HG03342 (cell line): ENCODE measurements at regions not wholly inside any gene's neighbourhood (a gene's known extent, or its start where the extent isn't known, plus 50 kb on each side); places are given as distances from the start of the nearest gene placed in this dataset.
"Not testable (repeated sequence)": the region's sequence is repeated elsewhere in the genome, so short reads cannot be mapped to it uniquely, and the experiment has no call there.

Experiments used
- ATAC-seq: cut with Tn5 transposase; IDR thresholded peaks from one replicate; pipeline ENCODE4 v1.9.1; 2021; ENCODE audit warnings: mild to moderate bottlenecking, moderate library complexity; ENCODE audit not compliant: unreplicated experiment

- not testable (repeated sequence) for ATAC-seq
Observed at GRCh38 chr2:56606086-56606485, 422.3 kb downstream of the CCDC85A start.

DNA sequence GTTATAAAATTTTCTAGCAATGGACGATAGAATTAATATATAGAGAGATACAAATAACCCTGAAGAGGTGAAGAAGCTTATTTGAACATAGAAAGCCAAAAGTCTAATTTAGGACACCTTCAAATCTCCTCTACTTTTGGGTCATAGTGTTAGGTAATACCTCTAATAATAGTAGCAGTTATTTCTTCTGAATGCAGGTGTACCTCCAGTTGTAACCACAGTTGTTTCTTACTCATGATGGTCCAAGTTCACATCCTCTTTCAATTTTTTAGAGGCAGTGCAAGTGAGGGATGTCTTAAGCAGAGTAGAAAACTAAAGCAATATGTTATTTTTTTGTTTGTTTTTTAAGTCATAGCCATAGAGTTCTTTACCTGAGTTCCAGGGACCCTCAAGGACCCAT is 429.5 kb downstream of the CCDC85A start:
- no peak for ATAC-seq

- no peak for ATAC-seq
Observed at GRCh38 chr2:56613920-56614319, 430.1 kb downstream of the CCDC85A start.

DNA sequence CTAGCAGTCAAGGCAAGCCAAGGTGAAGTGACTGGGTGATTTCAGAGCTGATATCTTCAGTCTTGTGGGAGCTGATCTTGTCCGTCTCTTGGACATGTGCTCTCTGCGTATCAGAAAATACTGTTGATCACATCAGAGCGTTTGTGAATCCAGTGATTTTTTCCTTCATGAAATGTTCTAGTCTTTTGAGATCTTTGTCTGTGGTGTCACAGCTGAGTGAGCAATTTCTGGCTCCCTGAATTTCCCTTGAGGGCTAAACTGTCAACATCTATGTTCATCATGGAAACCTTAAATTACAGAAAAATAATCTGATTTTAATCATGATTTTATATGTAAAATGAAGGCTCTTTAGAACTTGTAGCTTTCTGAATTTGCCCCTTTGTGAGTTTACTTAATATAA is 432.0 kb downstream of the CCDC85A start:
- no peak for ATAC-seq

DNA sequence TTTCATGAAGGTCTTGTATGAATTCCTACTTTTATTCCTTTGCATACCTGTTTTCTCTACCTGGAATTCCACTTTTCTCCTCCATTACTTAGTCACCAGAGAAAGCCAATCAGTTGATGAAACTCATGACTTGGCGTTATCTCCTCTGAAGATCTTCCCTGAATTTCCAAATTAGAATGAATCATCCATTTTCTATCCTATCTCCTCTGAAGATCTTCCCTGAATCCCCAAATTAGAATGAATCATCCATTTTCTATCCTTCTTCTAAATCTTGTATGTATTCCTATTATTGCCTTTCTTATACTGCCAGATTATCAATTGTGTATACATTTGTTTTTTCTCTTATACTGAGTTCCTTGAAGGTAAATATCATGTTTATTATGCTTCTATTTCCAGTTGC is 440.4 kb downstream of the CCDC85A start:
- ATAC-seq: no peak

DNA sequence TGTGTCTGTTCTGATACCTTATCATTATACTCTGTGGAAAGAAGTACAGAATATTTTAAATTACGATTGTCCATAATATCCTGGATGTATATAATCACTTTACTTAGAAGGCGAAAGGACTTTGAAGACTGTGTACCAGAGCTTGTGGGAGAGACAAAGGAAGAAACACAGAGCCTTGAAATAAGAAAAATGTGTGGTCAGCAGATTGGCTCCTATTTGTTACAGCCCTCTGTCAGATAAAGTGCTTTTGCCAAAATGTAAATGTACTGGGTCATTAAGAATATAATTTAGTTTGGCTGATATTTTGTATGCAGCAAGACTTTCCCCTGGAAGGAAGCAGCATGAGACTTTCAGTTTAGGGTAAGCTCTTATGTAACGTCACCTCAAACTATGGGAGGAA is 443.1 kb downstream of the CCDC85A start:
- ATAC-seq: no peak

DNA sequence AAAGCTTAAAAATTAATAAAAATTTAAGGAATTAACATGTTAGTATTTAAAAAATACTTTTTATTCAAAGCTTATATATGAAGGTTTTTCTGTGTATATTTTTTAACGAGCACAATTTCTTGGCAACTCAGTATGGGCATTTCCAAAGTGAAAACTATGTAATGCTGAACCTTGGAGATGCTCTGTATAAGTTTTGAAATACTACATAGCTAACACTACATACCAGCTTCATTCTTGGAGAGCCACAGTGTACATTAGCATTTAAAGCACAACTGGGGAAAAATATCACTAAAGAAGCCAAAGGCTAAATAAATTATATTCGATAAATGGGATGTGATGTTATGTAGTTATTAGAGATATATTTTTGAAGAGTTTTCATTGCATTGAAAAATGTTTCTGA is 446.5 kb downstream of the CCDC85A start:
- no peak for ATAC-seq

- ATAC-seq: no peak
Observed at GRCh38 chr2:56647997-56648396, 464.2 kb downstream of the CCDC85A start.

DNA sequence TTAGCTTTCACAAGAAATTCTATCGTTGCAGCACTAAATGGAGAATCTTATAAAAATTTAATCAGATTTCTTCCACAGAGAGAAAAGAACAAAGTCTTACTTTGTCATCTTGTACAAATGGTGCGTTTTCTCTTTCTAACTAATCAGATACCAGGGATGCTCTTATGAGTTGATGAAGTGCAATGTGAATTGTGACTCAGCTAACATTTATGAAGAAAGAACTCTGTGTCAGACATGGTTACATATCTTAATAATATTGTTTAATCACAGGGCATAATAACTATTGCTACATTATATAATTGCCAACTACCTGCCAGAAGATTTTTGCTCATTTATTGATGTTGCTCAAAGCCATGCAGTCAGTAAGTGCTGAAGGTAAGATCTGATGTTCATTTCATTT is 465.0 kb downstream of the CCDC85A start:
- ATAC-seq: no peak

GRCh38 chr2:56654936-56655335 is 471.1 kb downstream of the CCDC85A start:
- no peak for ATAC-seq

DNA sequence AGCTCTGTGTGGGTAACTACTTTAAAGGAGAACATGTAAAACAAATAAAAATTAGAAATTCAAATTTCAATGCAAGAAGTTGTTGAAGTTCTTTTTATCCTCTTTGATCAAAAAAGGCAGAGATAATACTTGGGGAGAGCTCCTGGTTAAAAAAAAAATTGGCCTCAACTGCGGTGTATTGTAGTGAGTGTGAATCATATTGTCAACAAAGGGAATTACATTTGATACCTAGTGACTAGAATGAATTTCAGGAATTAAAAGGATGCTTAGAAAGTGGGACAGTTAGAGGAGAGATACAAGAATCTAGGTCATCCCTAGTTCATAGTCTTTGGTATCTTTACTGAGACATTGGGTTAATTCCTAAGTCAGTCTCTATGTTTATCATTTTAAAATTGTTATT is 473.0 kb downstream of the CCDC85A start:
- no peak for ATAC-seq

GRCh38 chr2:56666777-56667176 is 483.0 kb downstream of the CCDC85A start:
- ATAC-seq: no peak

GRCh38 chr2:56671973-56672569 is 488.3 kb downstream of the CCDC85A start:
- ATAC-seq: no peak

- ATAC-seq: no peak
Observed at GRCh38 chr2:56674084-56674483, 490.3 kb downstream of the CCDC85A start.

- no peak for ATAC-seq
Observed at GRCh38 chr2:56676966-56677365, 493.2 kb downstream of the CCDC85A start.

- no peak for ATAC-seq
Observed at GRCh38 chr2:56680971-56681631, 497.3 kb downstream of the CCDC85A start.

GRCh38 chr2:56681659-56682396 is 498.0 kb downstream of the CCDC85A start:
- ATAC-seq: no peak

- ATAC-seq: no peak
Observed at GRCh38 chr2:56682397-56682760, 498.6 kb downstream of the CCDC85A start.

GRCh38 chr2:56684327-56684726 is 500.5 kb downstream of the CCDC85A start:
- ATAC-seq: no peak

- no peak for ATAC-seq
Observed at GRCh38 chr2:56685205-56685604, 501.4 kb downstream of the CCDC85A start.

- ATAC-seq: no peak
Observed at GRCh38 chr2:56687169-56687568, 503.4 kb downstream of the CCDC85A start.

- ATAC-seq: no peak
Observed at GRCh38 chr2:56688661-56689060, 504.9 kb downstream of the CCDC85A start.
